Spleen (tissue), 11 donors: ENCODE measurements at regions not wholly inside any gene's neighbourhood (a gene's known extent, or its start where the extent isn't known, plus 50 kb on each side); places are given as distances from the start of the nearest gene placed in this dataset.
A peak's percentile ranks its signal among the peaks of the same experiment; 100 is the strongest.

Experiments
- DNase-seq: peaks from one replicate; pipeline ENCODE4 v3.0.0-alpha.2; 2020
- H3K27ac ChIP-seq, 8 donors: fragments of 200-600 bp; sonication (generic) in 7 of 8; 1 replicate in 4 of 8; 2 replicates in 4 of 8; pipeline versions ENCODE4 v1.5.0 to v1.8.0; 2016 to 2021; ENCODE audit warnings: inconsistent platforms in 4 of 8, mild to moderate bottlenecking in 4 of 8, moderate library complexity in 1 of 8
- H3K27me3 ChIP-seq, 7 donors: fragments of 200-600 bp; sonication (generic) in 6 of 7; replicated peaks in 1 of 7; 1 replicate in 4 of 7; 2 replicates in 3 of 7; pipeline versions ENCODE4 v1.5.0 to v1.8.0; 2016 to 2021; ENCODE audit warnings: inconsistent platforms in 3 of 7, mild to moderate bottlenecking in 1 of 7
- H3K36me3 ChIP-seq, 6 donors: fragments of 200-600 bp; sonication (generic) in 5 of 6; 1 replicate in 4 of 6; 2 replicates in 2 of 6; pipeline versions ENCODE4 v1.5.0 to v1.8.0; 2016 to 2021; ENCODE audit warnings: inconsistent platforms in 2 of 6
- H3K4me1 ChIP-seq, 6 donors: fragments of 200-600 bp; sonication (generic) in 5 of 6; 1 replicate in 3 of 6; 2 replicates in 3 of 6; pipeline versions ENCODE4 v1.5.0 to v1.8.0; 2016 to 2021; ENCODE audit warnings: inconsistent platforms in 3 of 6
- H3K4me3 ChIP-seq, 8 donors: fragments of 200-600 bp; sonication (generic) in 7 of 8; 1 replicate in 4 of 8; 2 replicates in 4 of 8; pipeline versions ENCODE4 v1.5.0 to v1.8.0; 2016 to 2021; ENCODE audit warnings: inconsistent platforms in 4 of 8, mild to moderate bottlenecking in 4 of 8, moderate library complexity in 2 of 8
- H3K9me3 ChIP-seq, 8 donors: fragments of 200-600 bp; sonication (generic) in 7 of 8; 1 replicate in 4 of 8; 2 replicates in 4 of 8; pipeline versions ENCODE4 v1.5.0 to v1.8.0; 2016 to 2021; ENCODE audit warnings: inconsistent platforms in 4 of 8
- POLR2A ChIP-seq, 3 donors: fragments of 450-650 bp; IDR thresholded peaks; one replicate each; pipeline ENCODE4 v1.5.1; 2017; ENCODE audit warnings: antibody characterized with exemption in 3 of 3, mild to moderate bottlenecking in 1 of 3
- POLR2AphosphoS5 ChIP-seq, 3 donors: sonication (generic); formaldehyde crosslinking; IDR thresholded peaks; one replicate each; pipeline ENCODE4 v1.5.1; 2017; ENCODE audit warnings: antibody characterized with exemption in 3 of 3
- WGBS, 5 donors: extraction: QIAGEN DNeasy Blood & Tissue Kit in 3 of 5; methylation state at CpG; one replicate each; pipeline versions ENCODE4 v1.1.5 to v1.1.7; 2013 to 2018; 5-methylcytosine and 5-hydroxymethylcytosine counted together
- intact Hi-C: fragments of 100-400 bp; cut with DNase I; formaldehyde crosslinking; loops from one replicate; pipeline ENCODE4 v1.15.0; 2023; ENCODE audit warnings: low total_unique reads
- TF ChIP-seq, protein P1 (sequence below), 11 experiments: fragments of 200-600 bp in 7 of 11; fragments of 450-650 bp in 4 of 11; sonication (generic) in 4 of 11; IDR thresholded peaks in 8 of 11; conservative IDR thresholded peaks in 3 of 11; 1 replicate in 7 of 11; 2 replicates in 4 of 11; pipeline versions ENCODE4 v1.4.0 to v1.8.0; 2016 to 2021; ENCODE audit warnings: antibody characterized with exemption in 11 of 11, inconsistent platforms in 4 of 11, mild to moderate bottlenecking in 1 of 11
- donor health status: healthy with polysubstance abuse.
- donor health status: DM: no; HTN: no; CAD: no; lungs with moderate emphysema.
- donor health status: DM: no; HTN: no; CAD: no.
- donor health status: Bipolar disorder and iron deficiency.
- donor health status: healthy.
- donor health status: DM: no; HTN: no; CAD: no.
- donor health status: DM: yes; HTN: yes; CAD: no.

DNA sequence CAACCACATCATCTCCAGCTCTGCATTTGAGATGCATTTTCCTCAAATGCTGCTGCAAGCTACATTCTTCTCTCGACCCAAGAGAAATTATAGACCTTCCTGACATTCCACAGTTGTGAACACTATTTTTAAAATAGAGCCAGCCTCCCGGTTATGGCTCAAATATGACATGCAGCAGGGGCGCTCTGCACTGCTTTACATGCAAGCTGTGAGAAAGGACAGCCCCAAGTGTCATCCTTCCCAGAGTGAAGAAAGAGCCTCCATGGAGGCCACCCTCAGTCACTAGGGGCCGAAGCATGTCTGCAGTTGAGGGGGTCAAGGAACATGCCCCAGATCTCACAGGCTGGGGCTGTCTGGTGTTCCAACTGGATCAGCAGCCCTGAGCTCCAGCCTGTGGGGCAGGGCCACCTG, 63.9 kb upstream of the CHST15 start:
- H3K27ac ChIP-seq = peak overlapping the region in 4 of 8 donors; percentile 56 to 71 (median 64)
- peak; percentile 67 for DNase-seq
- no peak overlapping the region for H3K4me3 ChIP-seq

DNA sequence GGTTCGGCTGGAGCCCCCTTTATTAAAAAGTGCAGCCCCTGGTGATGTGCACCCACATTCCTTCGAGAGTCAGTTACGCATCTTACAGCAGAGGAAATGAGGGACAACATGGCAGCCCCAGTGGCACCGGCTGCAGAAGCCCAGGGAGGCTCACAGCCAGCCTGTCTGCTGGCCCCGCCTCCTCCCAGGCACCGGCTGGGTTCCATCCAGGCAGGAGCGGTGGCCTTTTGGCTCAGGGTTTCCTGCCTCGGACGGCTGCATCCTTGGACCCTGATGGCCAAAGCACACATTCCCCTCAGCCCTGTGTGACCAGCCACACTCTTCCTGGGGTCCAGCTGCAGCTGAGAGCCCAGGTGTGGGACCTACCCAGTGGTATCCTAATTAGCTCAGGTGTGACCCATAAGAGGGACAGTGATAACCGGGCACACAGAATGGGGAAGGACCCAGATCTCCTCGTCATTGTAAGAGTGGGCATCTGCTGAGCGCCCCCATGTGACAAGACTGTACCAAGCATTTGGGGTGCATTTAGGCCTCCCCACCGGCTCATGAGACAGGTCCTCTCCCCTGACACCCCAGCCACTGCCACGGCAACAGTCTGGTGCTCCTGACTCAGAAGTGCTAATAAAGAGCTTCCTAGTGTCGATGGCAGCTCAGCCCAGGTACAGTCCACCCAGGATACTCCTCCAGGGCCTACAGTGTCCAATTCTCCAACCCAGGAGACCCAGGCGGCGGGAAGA, 63.3 kb upstream of the CHST15 start:
- peak overlapping the region in 6 of 8 donors; percentile 6 to 71 (median 60) for H3K27ac ChIP-seq
- peaks cover 13 to 45% (median 36%) of the 10 kb centered on the region in 6 donors for H3K4me1 ChIP-seq
- TF ChIP-seq POLR2A (IDR thresholded peaks at IDR 0.05) (no peak), POLR2AphosphoS5 (IDR thresholded peaks at IDR 0.05) (peak; percentile 41 to 72 (median 72))
- TF ChIP-seq, protein P1, sequence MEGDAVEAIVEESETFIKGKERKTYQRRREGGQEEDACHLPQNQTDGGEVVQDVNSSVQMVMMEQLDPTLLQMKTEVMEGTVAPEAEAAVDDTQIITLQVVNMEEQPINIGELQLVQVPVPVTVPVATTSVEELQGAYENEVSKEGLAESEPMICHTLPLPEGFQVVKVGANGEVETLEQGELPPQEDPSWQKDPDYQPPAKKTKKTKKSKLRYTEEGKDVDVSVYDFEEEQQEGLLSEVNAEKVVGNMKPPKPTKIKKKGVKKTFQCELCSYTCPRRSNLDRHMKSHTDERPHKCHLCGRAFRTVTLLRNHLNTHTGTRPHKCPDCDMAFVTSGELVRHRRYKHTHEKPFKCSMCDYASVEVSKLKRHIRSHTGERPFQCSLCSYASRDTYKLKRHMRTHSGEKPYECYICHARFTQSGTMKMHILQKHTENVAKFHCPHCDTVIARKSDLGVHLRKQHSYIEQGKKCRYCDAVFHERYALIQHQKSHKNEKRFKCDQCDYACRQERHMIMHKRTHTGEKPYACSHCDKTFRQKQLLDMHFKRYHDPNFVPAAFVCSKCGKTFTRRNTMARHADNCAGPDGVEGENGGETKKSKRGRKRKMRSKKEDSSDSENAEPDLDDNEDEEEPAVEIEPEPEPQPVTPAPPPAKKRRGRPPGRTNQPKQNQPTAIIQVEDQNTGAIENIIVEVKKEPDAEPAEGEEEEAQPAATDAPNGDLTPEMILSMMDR (IDR thresholded peaks at IDR 0.05 in 8 of 11, conservative IDR thresholded peaks at IDR 0.05 in 3 of 11) = peak in 3 of 11 experiments; percentile 7 to 21 (median 19)
- DNase-seq = peak; percentile 80
- no peak overlapping the region for H3K4me3 ChIP-seq
- H3K27me3 ChIP-seq = peaks cover 0 to 8% (median 0%) of the 10 kb centered on the region in 7 donors
- WGBS, 5 donors = 67 to 72% (median 69%) methylated on average over 9 to 17 of the region's 17 CpGs
- intact Hi-C loops = no loop called here
- no peaks in the 10 kb centered on the region for H3K9me3 ChIP-seq
- H3K36me3 ChIP-seq = no peaks in the 10 kb centered on the region

More for the DNA sequence above, 63.9 kb upstream of the CHST15 start:
- WGBS, 5 donors = 58 to 87% (median 80%) methylated on average over 4 of the region's 4 CpGs
- Histone ChIP-seq H3K9me3 (no peaks in the 10 kb centered on the region), H3K27me3 (peaks cover 0 to 6% (median 0%) of the 10 kb centered on the region in 7 donors), H3K4me1 (peaks cover 12 to 39% (median 31%) of the 10 kb centered on the region in 6 donors), H3K36me3 (no peaks in the 10 kb centered on the region)
- TF ChIP-seq POLR2A (IDR thresholded peaks at IDR 0.05) = no peak
- TF ChIP-seq, protein P1 (IDR thresholded peaks at IDR 0.05 in 8 of 11, conservative IDR thresholded peaks at IDR 0.05 in 3 of 11) = no peak
- TF ChIP-seq POLR2AphosphoS5 (IDR thresholded peaks at IDR 0.05) = no peak
- intact Hi-C loops = no loop called here

GRCh38 chr10:124155781-124156435, 62.5 kb upstream of the CHST15 start:
- TF ChIP-seq POLR2A (IDR thresholded peaks at IDR 0.05) (no peak), POLR2AphosphoS5 (IDR thresholded peaks at IDR 0.05) (peak in 1 of 3 donors; percentile 53)
- TF ChIP-seq, protein P1 (IDR thresholded peaks at IDR 0.05 in 8 of 11, conservative IDR thresholded peaks at IDR 0.05 in 3 of 11) = no peak
- Histone ChIP-seq H3K4me3 (no peak overlapping the region), H3K36me3 (no peaks in the 10 kb centered on the region), H3K9me3 (no peaks in the 10 kb centered on the region), H3K27ac (peak overlapping the region in 6 of 8 donors; percentile 24 to 71 (median 60)), H3K27me3 (peaks cover 0 to 8% (median 0%) of the 10 kb centered on the region in 7 donors), H3K4me1 (peaks cover 13 to 50% (median 37%) of the 10 kb centered on the region in 6 donors)
- DNase-seq = peak; percentile 69
- intact Hi-C loops = no loop called here
- 62 to 91% (median 68%) methylated on average over 17 of the region's 17 CpGs for WGBS, 5 donors
